GM19455 (cell line): ENCODE measurements at regions not wholly inside any gene's neighbourhood (a gene's known extent, or its start where the extent isn't known, plus 50 kb on each side); places are given as distances from the start of the nearest gene placed in this dataset.

Experiments
- ATAC-seq: cut with Tn5 transposase; IDR thresholded peaks from one replicate; pipeline ENCODE4 v1.9.1; 2021; ENCODE audit not compliant: unreplicated experiment

DNA sequence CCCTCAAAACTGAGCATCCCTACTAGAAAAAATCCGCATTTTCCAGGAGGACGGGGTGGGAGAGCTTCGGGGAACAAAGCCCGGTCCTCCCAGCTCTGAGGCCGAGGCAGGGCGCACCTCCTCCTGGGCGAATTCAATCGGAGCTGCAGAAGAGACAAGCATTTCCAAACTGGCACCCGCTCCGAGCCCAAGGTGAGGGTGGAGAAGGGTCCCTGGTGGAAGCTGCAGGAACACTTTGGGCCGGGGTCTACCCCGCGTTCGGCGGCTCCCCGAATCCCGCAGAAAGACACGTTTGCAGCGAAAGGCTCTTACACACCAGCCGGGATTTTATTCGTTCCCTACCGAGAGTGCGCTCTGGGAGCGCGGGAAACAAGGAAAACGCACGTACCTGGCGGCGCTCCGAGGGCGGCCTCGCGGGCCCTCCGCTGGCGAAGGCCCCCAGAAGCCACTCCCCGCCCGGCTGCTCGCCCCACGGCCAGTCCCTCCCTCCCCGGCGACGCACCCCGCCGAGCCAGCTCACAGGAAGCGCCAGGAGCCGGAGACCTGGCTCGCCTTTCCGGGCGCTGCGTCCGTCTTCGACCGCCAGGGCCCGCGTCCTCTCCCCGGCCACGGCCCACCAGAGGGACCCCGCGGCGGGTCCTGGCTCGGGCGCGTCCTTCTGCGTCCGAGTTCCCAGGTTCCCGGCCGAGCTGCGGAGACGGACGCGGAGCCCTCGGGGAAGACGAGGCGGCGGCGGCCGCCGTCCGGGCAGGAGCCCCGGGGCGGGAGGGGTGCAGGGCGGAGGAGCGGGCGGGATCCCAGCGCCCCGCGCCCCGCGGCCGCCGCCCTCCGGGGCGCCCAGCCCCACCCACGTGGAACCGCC lies 49.8 kb upstream of the BAHCC1 start:
- ATAC-seq: peak; percentile 54
